ENCODE measurements at regions not wholly inside any gene's neighbourhood (a gene's known extent, or its start where the extent isn't known, plus 50 kb on each side); places are given as distances from the start of the nearest gene placed in this dataset.

- 90% methylated on average over 1 of the region's 1 CpG for WGBS
- Histone ChIP-seq H3K9ac (ENCODE audit: low read depth, low read length) (no peak overlapping the region), H3K4me3 (ENCODE audit: low read length) (no peak overlapping the region), H3K27ac (ENCODE audit: low read depth, low read length) (no peak overlapping the region), H3K27me3 (ENCODE audit: insufficient read depth, low read length) (no peaks in the 10 kb centered on the region), H3K9me3 (ENCODE audit: insufficient read depth, low read depth, low read length) (no peaks in the 10 kb centered on the region), H3K36me3 (ENCODE audit: insufficient read depth, low read length) (no peaks in the 10 kb centered on the region), H3K4me1 (ENCODE audit: insufficient read depth, low read length) (0 out of 2 replicates have a peak, but pooled peaks cover 2% of the 10 kb centered on the region)
Measured at GRCh38 chr9:12965303-12965702, 190.5 kb downstream of the LURAP1L start.

GRCh38 chr9:12968093-12968492 is 193.3 kb downstream of the LURAP1L start:
- Histone ChIP-seq H3K27me3 (ENCODE audit: insufficient read depth, low read length) (no peaks in the 10 kb centered on the region), H3K9ac (ENCODE audit: low read depth, low read length) (no peak overlapping the region), H3K4me1 (ENCODE audit: insufficient read depth, low read length) (0 out of 2 replicates have a peak, but pooled peaks cover 2% of the 10 kb centered on the region), H3K4me3 (ENCODE audit: low read length) (no peak overlapping the region), H3K36me3 (ENCODE audit: insufficient read depth, low read length) (no peaks in the 10 kb centered on the region), H3K27ac (ENCODE audit: low read depth, low read length) (no peak overlapping the region), H3K9me3 (ENCODE audit: insufficient read depth, low read depth, low read length) (no peaks in the 10 kb centered on the region)
- 83% methylated on average over 6 of the region's 6 CpGs for WGBS

GRCh38 chr9:12972608-12973589 is 198.1 kb downstream of the LURAP1L start:
- 75% methylated on average over 7 of the region's 8 CpGs for WGBS
- H3K27ac ChIP-seq (ENCODE audit: low read depth, low read length) = no peak overlapping the region
- H3K4me1 ChIP-seq (ENCODE audit: insufficient read depth, low read length) = 0 out of 2 replicates have a peak, but pooled peaks cover 2% of the 10 kb centered on the region
- H3K36me3 ChIP-seq (ENCODE audit: insufficient read depth, low read length) = no peaks in the 10 kb centered on the region
- no peak overlapping the region for H3K9ac ChIP-seq (ENCODE audit: low read depth, low read length)
- H3K27me3 ChIP-seq (ENCODE audit: insufficient read depth, low read length) = no peaks in the 10 kb centered on the region
- H3K4me3 ChIP-seq (ENCODE audit: low read length) = no peak overlapping the region
- no peaks in the 10 kb centered on the region for H3K9me3 ChIP-seq (ENCODE audit: insufficient read depth, low read depth, low read length)

DNA sequence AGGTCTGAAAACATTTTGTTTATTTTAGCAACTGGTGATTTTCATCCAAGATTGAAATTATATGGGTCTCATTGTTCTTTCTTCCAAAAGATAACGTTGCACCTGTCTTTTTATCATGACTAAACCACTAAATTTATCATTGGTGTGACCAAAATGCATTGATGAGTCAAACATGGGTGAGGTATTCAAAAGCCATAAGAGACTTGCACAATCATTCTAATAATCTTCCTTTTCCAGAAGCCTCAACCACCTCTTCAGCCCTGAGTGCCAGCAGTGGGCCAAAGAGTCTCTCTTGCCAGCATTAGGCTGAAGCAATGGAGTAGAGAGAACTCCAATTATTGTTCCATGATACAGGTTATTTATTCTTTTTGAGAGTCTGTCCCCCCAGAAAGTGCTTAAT is 198.9 kb downstream of the LURAP1L start:
- Histone ChIP-seq H3K4me1 (ENCODE audit: insufficient read depth, low read length) (no peaks in the 10 kb centered on the region), H3K9ac (ENCODE audit: low read depth, low read length) (no peak overlapping the region), H3K9me3 (ENCODE audit: insufficient read depth, low read depth, low read length) (no peaks in the 10 kb centered on the region), H3K36me3 (ENCODE audit: insufficient read depth, low read length) (no peaks in the 10 kb centered on the region), H3K27ac (ENCODE audit: low read depth, low read length) (no peak overlapping the region), H3K4me3 (ENCODE audit: low read length) (no peak overlapping the region), H3K27me3 (ENCODE audit: insufficient read depth, low read length) (no peaks in the 10 kb centered on the region)
- no CpG with 5 or more reads among the region's 1 CpG for WGBS

DNA sequence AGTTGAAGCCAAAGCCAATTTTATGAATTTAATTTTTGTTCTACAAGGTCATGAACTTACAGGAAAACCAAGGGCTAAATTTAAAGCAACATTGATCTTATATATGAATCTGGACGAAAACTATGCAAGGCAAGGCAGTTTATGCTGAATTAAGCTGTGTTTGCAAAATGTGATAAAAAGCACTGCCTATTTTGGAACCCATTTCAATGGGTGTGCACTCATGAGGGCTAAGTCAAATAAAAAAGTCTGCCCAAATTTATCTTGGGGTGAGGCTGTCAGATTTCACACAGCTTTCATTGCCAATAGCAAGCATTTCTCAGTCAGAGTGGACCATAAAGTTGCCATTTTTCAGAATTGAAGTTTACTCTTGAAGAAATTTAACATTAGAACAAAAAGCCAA is 199.9 kb downstream of the LURAP1L start:
- H3K9ac ChIP-seq (ENCODE audit: low read depth, low read length) = no peak overlapping the region
- no peaks in the 10 kb centered on the region for H3K4me1 ChIP-seq (ENCODE audit: insufficient read depth, low read length)
- H3K27ac ChIP-seq (ENCODE audit: low read depth, low read length) = no peak overlapping the region
- no peaks in the 10 kb centered on the region for H3K9me3 ChIP-seq (ENCODE audit: insufficient read depth, low read depth, low read length)
- no peak overlapping the region for H3K4me3 ChIP-seq (ENCODE audit: low read length)
- H3K27me3 ChIP-seq (ENCODE audit: insufficient read depth, low read length) = no peaks in the 10 kb centered on the region
- H3K36me3 ChIP-seq (ENCODE audit: insufficient read depth, low read length) = no peaks in the 10 kb centered on the region
- WGBS = 93% methylated on average over 1 of the region's 1 CpG

DNA sequence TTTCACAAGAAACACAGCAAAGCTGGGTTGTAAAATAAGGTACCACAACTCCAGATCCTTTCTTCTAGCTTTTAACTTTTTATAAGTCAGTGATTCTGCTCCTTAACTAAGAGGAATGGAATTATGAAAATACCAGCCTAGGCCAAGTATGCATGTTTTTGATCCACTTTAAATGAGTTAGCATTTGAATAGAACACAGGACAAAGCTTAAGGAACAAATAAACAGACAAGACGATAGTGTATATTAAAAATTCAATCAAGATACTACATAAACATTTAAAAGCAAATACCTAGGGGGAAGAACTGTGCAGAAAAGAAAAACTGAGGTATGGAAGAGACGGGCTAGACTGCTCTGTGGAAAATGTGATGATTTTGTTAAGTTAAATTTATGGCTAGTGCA is 200.7 kb downstream of the LURAP1L start:
- no peaks in the 10 kb centered on the region for H3K9me3 ChIP-seq (ENCODE audit: insufficient read depth, low read depth, low read length)
- no peaks in the 10 kb centered on the region for H3K36me3 ChIP-seq (ENCODE audit: insufficient read depth, low read length)
- H3K27ac ChIP-seq (ENCODE audit: low read depth, low read length) = no peak overlapping the region
- no peak overlapping the region for H3K4me3 ChIP-seq (ENCODE audit: low read length)
- H3K27me3 ChIP-seq (ENCODE audit: insufficient read depth, low read length) = no peaks in the 10 kb centered on the region
- H3K9ac ChIP-seq (ENCODE audit: low read depth, low read length) = no peak overlapping the region
- H3K4me1 ChIP-seq (ENCODE audit: insufficient read depth, low read length) = no peaks in the 10 kb centered on the region
- 82% methylated on average over 1 of the region's 2 CpGs for WGBS

- no peaks in the 10 kb centered on the region for H3K9me3 ChIP-seq (ENCODE audit: insufficient read depth, low read depth, low read length)
- H3K36me3 ChIP-seq (ENCODE audit: insufficient read depth, low read length) = no peaks in the 10 kb centered on the region
- H3K27me3 ChIP-seq (ENCODE audit: insufficient read depth, low read length) = no peaks in the 10 kb centered on the region
- no peak overlapping the region for H3K27ac ChIP-seq (ENCODE audit: low read depth, low read length)
- WGBS = 97% methylated on average over 3 of the region's 3 CpGs
- H3K4me3 ChIP-seq (ENCODE audit: low read length) = no peak overlapping the region
- H3K4me1 ChIP-seq (ENCODE audit: insufficient read depth, low read length) = no peaks in the 10 kb centered on the region
- H3K9ac ChIP-seq (ENCODE audit: low read depth, low read length) = no peak overlapping the region
Measured at GRCh38 chr9:12980085-12980851, 205.4 kb downstream of the LURAP1L start.

DNA sequence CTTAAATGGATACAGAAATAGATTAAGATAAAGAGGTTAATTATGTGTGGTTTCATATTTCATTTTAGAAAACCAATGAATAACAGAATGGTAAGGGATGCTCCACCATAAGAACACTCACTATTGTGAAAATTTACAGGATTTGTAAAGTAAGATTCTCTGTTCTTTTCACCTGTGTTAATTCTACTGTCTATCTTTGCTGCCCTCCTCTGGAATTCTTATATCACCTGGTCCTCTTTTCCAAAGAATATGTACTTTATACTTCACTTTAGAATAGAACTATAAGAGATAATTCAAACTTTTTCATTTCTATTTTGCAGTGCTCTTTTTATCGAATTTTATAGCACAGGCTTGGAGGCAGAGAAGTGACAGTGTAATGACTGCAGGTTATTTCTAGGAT is 213.4 kb downstream of the LURAP1L start:
- Histone ChIP-seq H3K9me3 (ENCODE audit: insufficient read depth, low read depth, low read length) (no peaks in the 10 kb centered on the region), H3K4me3 (ENCODE audit: low read length) (no peak overlapping the region), H3K9ac (ENCODE audit: low read depth, low read length) (no peak overlapping the region), H3K4me1 (ENCODE audit: insufficient read depth, low read length) (no peaks in the 10 kb centered on the region), H3K27me3 (ENCODE audit: insufficient read depth, low read length) (no peaks in the 10 kb centered on the region), H3K27ac (ENCODE audit: low read depth, low read length) (no peak overlapping the region), H3K36me3 (ENCODE audit: insufficient read depth, low read length) (no peaks in the 10 kb centered on the region)
- WGBS = no CpG with 5 or more reads among the region's 1 CpG

DNA sequence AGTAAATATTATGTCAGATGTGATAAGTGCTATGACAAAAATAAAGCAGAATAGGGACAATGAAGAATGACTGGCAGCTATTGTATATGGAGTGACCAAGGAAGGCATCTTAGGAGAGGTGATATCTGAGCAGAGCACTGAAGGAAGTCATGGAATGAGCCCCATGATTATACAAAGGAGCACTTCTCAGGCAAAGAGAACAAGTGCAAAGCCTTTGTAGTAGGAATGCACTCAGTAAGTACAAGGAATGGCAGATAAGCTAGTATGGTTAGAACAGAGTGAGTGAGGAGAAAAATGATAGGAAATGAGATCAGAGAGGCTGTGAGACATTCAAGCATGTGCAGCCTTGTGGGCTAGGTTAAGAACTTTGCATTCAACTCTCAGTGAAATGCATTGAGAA is 214.8 kb downstream of the LURAP1L start:
- Histone ChIP-seq H3K9ac (ENCODE audit: low read depth, low read length) (no peak overlapping the region), H3K4me3 (ENCODE audit: low read length) (no peak overlapping the region), H3K27ac (ENCODE audit: low read depth, low read length) (no peak overlapping the region), H3K4me1 (ENCODE audit: insufficient read depth, low read length) (no peaks in the 10 kb centered on the region), H3K27me3 (ENCODE audit: insufficient read depth, low read length) (no peaks in the 10 kb centered on the region), H3K36me3 (ENCODE audit: insufficient read depth, low read length) (no peaks in the 10 kb centered on the region), H3K9me3 (ENCODE audit: insufficient read depth, low read depth, low read length) (no peaks in the 10 kb centered on the region)

DNA sequence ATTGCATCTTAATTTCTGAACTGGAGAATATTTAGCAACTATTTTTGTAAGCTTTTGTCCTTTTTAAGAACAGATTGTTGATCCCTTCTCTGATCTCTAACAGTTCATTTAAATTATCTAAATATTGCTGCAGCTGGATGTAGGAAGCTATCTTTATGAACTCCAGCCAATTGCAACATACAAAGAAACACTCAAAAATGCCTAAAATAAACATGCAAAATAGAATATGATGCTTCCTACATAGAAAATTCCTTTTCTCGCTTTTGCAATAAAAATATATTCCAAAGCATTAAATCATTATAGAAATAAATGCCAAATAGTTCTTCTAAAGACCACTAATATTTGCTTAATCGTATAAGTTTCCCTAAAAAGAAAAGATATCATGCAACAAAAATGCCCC is 218.6 kb downstream of the LURAP1L start:
- WGBS = 91% methylated on average over 2 of the region's 2 CpGs
- no peak overlapping the region for H3K4me3 ChIP-seq (ENCODE audit: low read length)
- no peak overlapping the region for H3K27ac ChIP-seq (ENCODE audit: low read depth, low read length)

GRCh38 chr9:12997009-12997408 is 222.2 kb downstream of the LURAP1L start:
- no peak overlapping the region for H3K4me3 ChIP-seq (ENCODE audit: low read length)
- no peaks in the 10 kb centered on the region for H3K9me3 ChIP-seq (ENCODE audit: insufficient read depth, low read depth, low read length)
- H3K27ac ChIP-seq (ENCODE audit: low read depth, low read length) = no peak overlapping the region
- H3K9ac ChIP-seq (ENCODE audit: low read depth, low read length) = no peak overlapping the region
- H3K36me3 ChIP-seq (ENCODE audit: insufficient read depth, low read length) = no peaks in the 10 kb centered on the region
- 0 out of 2 replicates have a peak, but pooled peaks cover 2% of the 10 kb centered on the region for H3K4me1 ChIP-seq (ENCODE audit: insufficient read depth, low read length)
- H3K27me3 ChIP-seq (ENCODE audit: insufficient read depth, low read length) = no peaks in the 10 kb centered on the region
- 92% methylated on average over 2 of the region's 3 CpGs for WGBS

More for the DNA sequence above, 218.6 kb downstream of the LURAP1L start:
- Histone ChIP-seq H3K9ac (ENCODE audit: low read depth, low read length) (no peak overlapping the region), H3K36me3 (ENCODE audit: insufficient read depth, low read length) (no peaks in the 10 kb centered on the region), H3K9me3 (ENCODE audit: insufficient read depth, low read depth, low read length) (no peaks in the 10 kb centered on the region), H3K27me3 (ENCODE audit: insufficient read depth, low read length) (no peaks in the 10 kb centered on the region), H3K4me1 (ENCODE audit: insufficient read depth, low read length) (no peaks in the 10 kb centered on the region)
